NCI-H345 (cell line): ENCODE measurements at regions not wholly inside any gene's neighbourhood (a gene's known extent, or its start where the extent isn't known, plus 50 kb on each side); places are given as distances from the start of the nearest gene placed in this dataset.

Experiments
- DNase-seq: peaks from one replicate; lab custom pipeline; 2025; lab: John Stamatoyannopoulos, UW

DNA sequence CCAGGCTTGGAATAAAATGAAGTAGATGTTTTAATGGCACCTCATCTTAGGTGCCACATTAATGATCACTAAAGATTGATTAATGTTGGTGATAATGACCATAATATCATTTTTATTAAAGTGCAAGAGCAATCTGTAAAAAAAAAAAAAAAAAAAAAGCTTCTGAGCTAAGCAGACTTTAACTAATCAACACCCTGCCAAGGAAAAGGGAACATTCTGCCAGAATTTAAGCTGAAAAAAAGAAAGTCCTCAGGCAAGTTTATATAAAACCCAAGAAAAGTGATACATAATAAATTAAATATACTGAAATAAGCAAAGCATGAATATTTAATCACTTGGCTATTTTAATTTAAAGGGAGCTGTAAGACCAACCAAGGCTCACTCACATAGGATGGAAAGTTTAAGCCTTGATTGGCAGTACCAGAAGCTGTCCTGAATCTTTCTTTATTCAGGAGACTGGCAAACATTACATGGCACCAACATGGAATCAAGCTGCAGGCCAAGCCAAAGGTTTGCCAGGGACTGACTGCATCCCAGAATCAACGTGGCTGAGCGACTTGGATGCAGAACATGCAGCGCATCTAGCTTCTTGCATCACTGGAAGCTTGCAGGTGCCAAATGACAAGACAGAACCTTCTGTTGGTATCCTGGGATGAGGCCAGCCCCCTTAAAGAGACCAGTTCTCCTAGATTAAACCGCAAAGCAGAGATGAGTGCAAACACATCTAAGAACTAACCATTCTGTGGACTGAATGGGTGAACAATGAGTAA is 413.6 kb downstream of the ENC1 start:
- no peak for DNase-seq

GRCh38 chr5:74225587-74225986 is 414.9 kb downstream of the ENC1 start:
- DNase-seq = no peak

DNA sequence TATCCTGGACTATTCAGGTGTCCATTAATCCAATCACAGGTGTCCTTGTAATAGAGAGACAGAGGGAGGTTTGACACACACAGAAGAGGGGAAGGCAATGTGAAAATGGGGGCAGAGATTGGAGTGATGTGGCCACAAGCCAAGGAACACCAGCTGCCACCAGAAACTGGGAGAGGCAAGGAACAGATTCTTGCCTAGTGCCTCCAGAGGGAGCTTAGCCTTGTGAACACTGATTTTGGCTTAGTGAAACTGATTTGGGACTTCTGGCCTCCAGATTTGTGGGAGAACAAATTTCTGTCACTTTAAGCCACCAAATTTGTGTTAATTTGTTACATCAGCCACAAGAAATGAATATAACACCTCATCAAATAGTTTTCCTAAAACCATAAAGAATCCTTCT is 416.2 kb downstream of the ENC1 start:
- DNase-seq = no peak

DNA sequence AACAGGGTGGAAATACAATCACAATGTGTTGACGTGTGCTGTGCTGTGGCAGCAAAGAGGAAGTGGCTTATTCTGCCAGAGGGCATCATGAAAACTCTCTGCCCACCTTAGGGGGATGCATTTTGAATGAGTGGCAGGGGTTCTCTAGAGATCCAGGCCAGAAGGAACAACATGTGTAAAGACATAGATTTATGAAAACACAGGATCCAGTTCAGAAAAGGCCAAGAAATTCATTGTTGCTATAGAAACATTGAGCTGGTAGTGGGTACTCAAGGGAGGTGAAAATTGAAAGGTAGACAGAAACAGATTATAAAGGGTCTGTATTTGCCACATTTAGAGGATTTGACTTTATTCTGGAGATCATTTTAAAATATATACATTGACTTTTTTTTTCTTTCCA is 417.7 kb downstream of the ENC1 start:
- no peak for DNase-seq

- DNase-seq = no peak
Observed at GRCh38 chr5:74221413-74221812, 419.1 kb downstream of the ENC1 start.

DNA sequence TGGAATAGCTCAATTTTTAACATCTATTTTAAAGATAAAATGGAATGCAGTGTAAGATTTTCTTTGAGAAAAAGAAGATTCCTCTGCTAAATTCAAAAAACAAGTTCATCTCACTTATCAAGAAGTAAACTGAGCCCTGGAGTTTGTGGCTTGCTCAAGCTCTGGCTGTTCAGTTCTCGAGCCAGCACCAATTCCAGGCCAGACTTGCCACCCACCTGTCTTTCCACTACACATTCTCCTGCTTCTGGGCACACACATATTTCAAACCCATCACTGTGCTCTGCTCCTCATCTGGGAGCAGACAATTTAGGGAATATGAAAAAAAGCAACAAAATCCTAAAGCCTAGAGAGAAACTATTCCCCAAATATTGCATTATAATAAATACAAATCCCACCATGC is 424.5 kb downstream of the ENC1 start:
- DNase-seq = no peak

DNA sequence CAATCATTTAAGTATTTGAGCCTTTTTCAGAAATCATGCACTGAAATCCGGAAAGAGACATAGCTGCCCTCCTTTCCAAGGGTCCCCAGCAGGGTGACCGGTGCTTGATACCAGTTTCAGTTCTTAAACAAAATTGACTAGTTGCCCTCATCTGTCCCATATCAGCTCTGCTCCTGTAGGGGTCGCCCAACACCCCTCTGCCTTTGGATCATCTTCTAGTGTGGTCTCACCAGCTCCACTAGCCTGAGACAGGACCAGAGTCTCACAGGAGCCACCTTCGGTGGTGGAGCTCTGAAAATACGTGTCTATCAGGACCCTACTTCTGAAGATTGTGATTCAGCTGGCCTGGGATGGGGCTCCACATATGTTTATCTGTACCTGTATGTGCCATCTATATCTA is 428.2 kb downstream of the ENC1 start:
- no peak for DNase-seq

DNA sequence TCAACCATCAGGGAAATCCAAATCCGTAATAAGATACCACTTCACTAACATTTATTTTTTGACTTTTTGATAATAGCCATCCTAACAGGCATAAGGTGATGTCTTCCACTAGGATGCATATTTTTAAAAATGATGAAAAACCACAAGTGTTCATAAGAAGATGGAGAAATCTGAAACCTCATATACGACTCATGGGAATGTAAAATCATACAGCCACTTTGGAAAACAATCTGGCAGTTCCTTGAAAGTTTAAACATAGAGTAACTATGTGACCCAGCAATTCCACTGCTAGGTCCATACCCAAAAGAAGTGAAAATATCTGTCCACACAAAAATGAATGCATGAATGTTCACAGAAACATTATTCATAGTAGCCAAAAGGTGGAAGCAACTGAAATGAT is 431.0 kb downstream of the ENC1 start:
- no peak for DNase-seq

GRCh38 chr5:74206579-74207550 is 433.7 kb downstream of the ENC1 start:
- DNase-seq = peak; percentile 96

GRCh38 chr5:74205767-74206578 is 434.6 kb downstream of the ENC1 start:
- no peak for DNase-seq

DNA sequence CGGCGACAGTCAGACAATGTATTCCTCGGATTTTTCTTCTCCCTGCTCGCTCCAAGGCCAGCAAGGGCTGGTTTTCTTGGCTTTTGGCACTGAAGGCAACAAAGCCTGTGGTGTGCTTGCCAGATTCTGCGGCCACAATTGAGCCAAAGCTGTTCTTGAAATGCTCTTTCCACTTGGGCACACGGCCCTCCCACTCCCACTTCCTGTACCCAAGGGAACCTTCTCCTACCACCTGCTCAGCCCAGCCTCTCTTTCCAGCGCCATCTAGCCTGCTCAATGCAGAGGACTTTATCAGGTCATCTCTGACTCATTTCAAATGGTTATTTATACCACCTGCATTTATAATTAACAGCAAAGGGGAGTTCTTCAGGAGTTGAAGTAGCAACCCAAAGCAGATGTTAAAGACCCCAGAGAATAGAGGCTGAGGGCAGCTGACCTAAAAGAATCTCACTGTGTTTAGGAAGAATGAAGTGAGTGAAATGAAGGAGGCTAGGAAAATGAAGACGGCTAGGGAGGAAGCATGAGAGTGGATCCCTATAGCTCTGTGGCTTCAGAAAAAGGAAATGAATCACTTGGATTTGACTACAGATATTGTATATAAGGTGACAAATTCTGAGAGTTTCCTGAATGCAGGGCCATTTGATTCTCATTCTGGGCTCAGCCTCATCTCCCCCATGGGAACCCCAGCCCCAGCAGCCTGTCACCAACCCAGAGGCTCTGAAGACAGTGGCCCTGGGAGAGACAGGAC is 439.0 kb downstream of the ENC1 start:
- DNase-seq = peak; percentile 8

DNA sequence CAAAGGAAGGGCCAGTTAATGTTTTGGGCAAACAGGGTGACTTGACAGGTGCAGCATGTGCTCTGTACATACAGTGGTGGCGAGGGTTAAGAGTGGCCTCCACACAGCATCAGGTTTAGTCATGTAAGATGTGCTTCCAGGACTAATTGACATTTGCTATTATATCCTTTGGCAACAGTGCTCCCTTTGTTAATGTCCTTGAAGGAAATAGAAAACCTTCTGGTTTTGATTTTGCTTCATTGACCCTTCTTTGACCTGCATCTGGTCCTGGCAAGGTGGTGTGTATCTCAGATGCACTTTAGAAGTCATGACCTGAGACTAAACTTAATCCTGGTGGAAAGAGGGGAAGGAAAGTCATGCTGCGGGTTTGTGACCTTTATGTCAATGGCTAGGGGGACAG is 440.0 kb downstream of the ENC1 start:
- DNase-seq = no peak

DNA sequence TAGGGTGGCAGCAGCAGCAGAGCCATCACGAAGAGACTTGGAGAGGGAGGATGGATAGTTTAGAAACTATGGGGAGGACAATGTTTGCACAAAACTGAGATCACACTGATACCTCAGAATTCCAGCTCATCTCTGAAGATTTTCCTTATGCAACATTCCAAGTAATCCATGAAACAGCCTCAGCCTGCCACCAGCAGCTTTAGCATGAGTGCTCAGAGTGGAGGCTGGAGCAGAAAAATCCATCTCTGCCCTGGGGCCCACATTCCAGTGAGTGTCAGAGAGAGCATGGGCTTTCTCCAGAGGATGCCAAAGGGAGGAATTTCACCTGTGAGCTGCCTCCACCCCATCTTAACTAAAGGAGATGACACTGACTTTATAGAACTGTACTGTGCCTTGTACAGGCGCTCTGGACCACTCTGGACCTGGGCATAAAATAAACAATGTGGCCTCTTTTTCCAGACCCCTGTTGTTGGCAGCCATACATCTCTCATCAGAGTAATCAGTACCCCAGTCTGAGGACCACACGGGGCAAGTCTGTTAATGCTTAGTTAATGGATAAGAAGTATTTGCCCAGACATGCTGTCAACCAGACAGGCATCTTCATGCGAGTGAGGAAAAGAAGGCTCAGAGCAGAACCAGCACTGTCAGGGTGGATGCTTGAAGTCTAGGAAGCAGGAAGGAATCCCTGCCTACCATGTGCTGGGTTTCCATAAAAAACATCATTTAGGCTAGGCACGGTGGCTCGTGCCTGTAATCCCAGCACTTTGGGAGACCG is 440.9 kb downstream of the ENC1 start:
- no peak for DNase-seq

DNA sequence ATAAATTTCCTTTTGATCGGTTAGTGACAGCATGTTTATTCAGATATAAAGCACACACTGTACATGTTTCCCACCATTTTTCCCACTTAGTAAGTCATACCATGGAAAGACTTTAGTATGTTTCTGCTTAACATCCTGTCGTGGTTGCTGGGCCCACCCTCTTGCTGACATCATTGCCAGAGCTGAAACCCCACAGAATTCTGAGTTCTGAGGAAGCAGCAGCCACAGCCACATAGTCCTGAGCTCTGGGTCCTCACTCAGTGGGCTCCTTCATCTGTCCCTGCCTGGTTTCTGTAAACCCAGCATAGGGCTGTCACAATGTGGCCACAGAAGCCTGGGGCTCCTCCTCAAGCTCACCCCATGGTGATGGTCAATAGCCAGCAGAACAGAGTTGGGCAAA is 441.5 kb downstream of the ENC1 start:
- no peak for DNase-seq

DNA sequence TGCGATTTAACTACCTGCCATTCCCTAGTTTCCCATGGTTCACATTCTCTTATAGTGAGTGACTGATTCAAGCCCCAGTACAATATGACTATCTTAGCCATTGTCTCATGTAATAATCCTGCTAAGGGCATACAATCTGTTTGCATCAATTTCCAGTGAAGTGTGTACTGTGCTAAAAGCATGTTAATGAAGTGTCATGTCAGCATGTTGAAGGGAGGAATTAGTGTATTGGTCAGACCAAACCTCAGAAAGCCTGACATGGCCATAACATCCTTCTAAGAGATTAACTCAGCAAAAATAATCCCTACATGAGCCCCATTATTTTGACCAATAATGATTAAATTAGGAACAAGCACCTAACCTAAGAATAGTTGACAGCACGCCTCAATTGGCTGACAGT is 442.4 kb downstream of the ENC1 start:
- no peak for DNase-seq

- DNase-seq = no peak
Observed at GRCh38 chr5:74196233-74196632, 444.3 kb downstream of the ENC1 start.

- no peak for DNase-seq
Observed at GRCh38 chr5:74194196-74194595, 446.3 kb downstream of the ENC1 start.

GRCh38 chr5:74192606-74193299 is 447.8 kb downstream of the ENC1 start:
- no peak for DNase-seq

- DNase-seq = no peak
Observed at GRCh38 chr5:74188351-74189105, 452.0 kb downstream of the ENC1 start.
